Gastrocnemius medialis (tissue), 4 donors: ENCODE measurements at regions not wholly inside any gene's neighbourhood (a gene's known extent, or its start where the extent isn't known, plus 50 kb on each side); places are given as distances from the start of the nearest gene placed in this dataset.

Experiments
- CTCF ChIP-seq, 5 experiments: fragments of 450-650 bp in 3 of 5; fragments of 200-600 bp in 2 of 5; sonication (generic) in 2 of 5; IDR thresholded peaks in 4 of 5; conservative IDR thresholded peaks in 1 of 5; 1 replicate in 4 of 5; 2 replicates in 1 of 5; pipeline ENCODE4 v1.5.1; 2016 to 2019; ENCODE audit warnings: antibody characterized with exemption in 5 of 5, mild to moderate bottlenecking in 3 of 5, moderate library complexity in 3 of 5
- POLR2A ChIP-seq, 2 donors: fragments of 450-650 bp; IDR thresholded peaks; one replicate each; pipeline ENCODE4 v1.6.1; 2017; ENCODE audit warnings: antibody characterized with exemption in 2 of 2, mild to moderate bottlenecking in 2 of 2, moderate library complexity in 2 of 2

GRCh38 chr4:10289538-10289906 is 167.7 kb downstream of the ZNF518B start:
- no peak for TF ChIP-seq CTCF (IDR thresholded peaks at IDR 0.05 in 4 of 5, conservative IDR thresholded peaks at IDR 0.05 in 1 of 5)
- TF ChIP-seq POLR2A (IDR thresholded peaks at IDR 0.05): no peak
